Stimulated activated CD4-positive, alpha-beta T cell treated with anti-CD3 and anti-CD28 coated beads, TNF-alpha, amount 100 ng/mL, for 4 hours (primary cell): ENCODE measurements at regions not wholly inside any gene's neighbourhood (a gene's known extent, or its start where the extent isn't known, plus 50 kb on each side); places are given as distances from the start of the nearest gene placed in this dataset.
"Not testable (repeated sequence)": the region's sequence is repeated elsewhere in the genome, so short reads cannot be mapped to it uniquely, and the experiment has no call there.

Source experiments
- DNase-seq, 3 experiments: peaks; one replicate each; pipeline ENCODE4 v3.0.0-alpha.2; 2020; ENCODE audit warnings: low read depth in 3 of 3

GRCh38 chr9:41623666-41624065, 434.5 kb upstream of the ZNG1F start:
- DNase-seq, result not testable (repeated sequence)

- DNase-seq, result not testable (repeated sequence)
Measured at GRCh38 chr9:41619254-41619653, 430.1 kb upstream of the ZNG1F start.

GRCh38 chr9:41606961-41607547, 417.9 kb upstream of the ZNG1F start:
- not testable (repeated sequence) for DNase-seq

- DNase-seq, result not testable (repeated sequence)
Measured at GRCh38 chr9:41565572-41565971, 376.5 kb upstream of the ZNG1F start.
